ENCODE measurements at regions not wholly inside any gene's neighbourhood (a gene's known extent, or its start where the extent isn't known, plus 50 kb on each side); places are given as distances from the start of the nearest gene placed in this dataset.

DNA sequence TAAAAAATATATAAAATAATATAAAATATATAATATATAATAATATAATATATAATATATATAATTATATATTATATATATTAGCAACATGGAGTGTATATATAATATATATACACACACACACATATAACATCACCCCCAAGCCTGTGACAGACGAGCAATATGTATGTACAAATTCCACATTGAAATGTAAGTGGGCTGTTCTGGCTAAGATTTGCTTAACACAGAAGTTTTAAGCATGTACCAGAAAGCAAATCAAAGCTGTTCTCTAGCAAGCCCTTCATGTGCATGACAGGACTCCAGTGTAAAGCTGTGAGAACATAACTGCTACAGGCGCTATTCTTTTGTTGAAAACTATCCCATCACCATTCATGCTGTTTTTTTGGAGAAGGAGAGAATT, 261.7 kb upstream of the TNP1 start:
- TF ChIP-seq EZH2 (IDR thresholded peaks at IDR 0.05) (no peak), FOXP2 (optimal IDR thresholded peaks at IDR 0.05; ENCODE audit: control extremely low read depth, extremely low read length, insufficient read depth) (no peak), POLR2AphosphoS5 (IDR thresholded peaks at IDR 0.05; ENCODE audit: borderline replicate concordance, low read depth, low read length) (no peak)

Measured in SK-N-MC (cell line).